Epithelial cell of esophagus (primary cell): ENCODE measurements at regions not wholly inside any gene's neighbourhood (a gene's known extent, or its start where the extent isn't known, plus 50 kb on each side); places are given as distances from the start of the nearest gene placed in this dataset.

Experiments
- DNase-seq: peaks from one replicate; pipeline ENCODE4 v3.0.0; 2010; ENCODE audit warnings: low read depth
- H3K4me3 ChIP-seq: 2 replicates; pipeline ENCODE4 v1.5.1; 2011; ENCODE audit warnings: mild to moderate bottlenecking, low read length, control low read depth
- TF ChIP-seq, protein P1 (sequence below): IDR thresholded peaks from 2 replicates; pipeline ENCODE4 v1.5.1; 2011; ENCODE audit warnings: low read depth, mild to moderate bottlenecking, low read length, control low read depth, inconsistent platforms; ENCODE audit not compliant: insufficient read depth; ENCODE audit errors: missing control alignments

DNA sequence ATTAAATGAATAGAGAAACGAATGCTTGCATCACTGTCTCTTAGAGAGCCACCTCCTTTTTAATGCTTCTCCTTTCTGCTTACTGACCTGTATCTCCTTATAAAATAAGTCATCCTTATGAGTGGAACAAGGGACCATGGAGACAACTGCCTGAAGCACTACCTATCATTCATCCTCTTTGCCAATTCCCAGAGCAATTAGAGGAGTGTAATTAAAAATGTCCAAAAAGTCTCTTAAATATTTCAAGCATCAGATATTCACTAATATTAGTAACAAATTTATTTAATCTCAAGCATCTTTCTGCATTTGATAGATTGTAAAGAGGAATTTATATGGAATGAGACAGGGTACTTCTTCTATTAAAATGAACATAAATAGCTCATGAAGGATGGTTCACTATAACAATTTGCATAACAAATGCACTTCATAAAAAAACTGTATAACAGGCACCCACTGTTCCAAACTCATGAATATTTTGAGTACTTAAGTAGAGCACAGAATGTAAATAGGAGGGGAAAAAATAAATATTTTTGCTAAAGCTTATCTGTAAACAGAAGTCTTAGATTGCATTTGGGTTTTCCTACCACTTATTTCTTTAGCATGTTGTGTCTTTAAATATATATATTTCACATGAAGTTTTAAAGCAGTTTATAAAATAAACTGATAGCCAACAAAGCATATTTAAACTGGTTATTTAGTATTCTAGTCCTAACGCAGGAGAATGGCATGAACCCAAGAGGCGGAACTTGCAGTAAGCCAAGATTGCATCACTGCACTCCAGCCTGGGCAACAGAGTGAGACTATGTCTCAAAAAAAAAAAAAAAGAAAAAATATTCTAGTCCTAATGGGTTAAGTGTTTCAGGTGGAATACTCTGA is 269.3 kb downstream of the TBL1XR1 start:
- no peak for DNase-seq

DNA sequence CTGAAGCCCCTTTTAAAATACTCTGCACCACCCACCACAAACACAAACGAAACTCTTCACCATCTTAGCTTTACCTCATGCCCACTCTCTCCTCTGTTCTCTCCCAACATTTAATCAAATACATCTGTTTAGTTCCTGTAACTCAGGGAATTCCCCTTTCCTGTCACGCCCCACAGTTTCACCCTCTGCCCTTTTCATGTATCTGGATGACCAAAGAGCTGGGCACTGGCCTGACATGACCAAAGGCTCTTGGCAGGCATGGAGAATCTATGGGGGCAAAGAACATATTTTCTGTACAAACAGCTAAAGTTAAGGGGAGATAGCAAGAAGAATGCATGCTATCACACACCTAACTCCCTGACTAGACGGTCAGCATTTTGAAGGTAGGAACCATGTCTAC is 270.0 kb downstream of the TBL1XR1 start:
- no peak for DNase-seq
- TF ChIP-seq, protein P1, sequence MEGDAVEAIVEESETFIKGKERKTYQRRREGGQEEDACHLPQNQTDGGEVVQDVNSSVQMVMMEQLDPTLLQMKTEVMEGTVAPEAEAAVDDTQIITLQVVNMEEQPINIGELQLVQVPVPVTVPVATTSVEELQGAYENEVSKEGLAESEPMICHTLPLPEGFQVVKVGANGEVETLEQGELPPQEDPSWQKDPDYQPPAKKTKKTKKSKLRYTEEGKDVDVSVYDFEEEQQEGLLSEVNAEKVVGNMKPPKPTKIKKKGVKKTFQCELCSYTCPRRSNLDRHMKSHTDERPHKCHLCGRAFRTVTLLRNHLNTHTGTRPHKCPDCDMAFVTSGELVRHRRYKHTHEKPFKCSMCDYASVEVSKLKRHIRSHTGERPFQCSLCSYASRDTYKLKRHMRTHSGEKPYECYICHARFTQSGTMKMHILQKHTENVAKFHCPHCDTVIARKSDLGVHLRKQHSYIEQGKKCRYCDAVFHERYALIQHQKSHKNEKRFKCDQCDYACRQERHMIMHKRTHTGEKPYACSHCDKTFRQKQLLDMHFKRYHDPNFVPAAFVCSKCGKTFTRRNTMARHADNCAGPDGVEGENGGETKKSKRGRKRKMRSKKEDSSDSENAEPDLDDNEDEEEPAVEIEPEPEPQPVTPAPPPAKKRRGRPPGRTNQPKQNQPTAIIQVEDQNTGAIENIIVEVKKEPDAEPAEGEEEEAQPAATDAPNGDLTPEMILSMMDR = no peak
- H3K4me3 ChIP-seq = no peak overlapping the region

More for the DNA sequence above, 269.3 kb downstream of the TBL1XR1 start:
- TF ChIP-seq, protein P1 = no peak
- no peak overlapping the region for H3K4me3 ChIP-seq

DNA sequence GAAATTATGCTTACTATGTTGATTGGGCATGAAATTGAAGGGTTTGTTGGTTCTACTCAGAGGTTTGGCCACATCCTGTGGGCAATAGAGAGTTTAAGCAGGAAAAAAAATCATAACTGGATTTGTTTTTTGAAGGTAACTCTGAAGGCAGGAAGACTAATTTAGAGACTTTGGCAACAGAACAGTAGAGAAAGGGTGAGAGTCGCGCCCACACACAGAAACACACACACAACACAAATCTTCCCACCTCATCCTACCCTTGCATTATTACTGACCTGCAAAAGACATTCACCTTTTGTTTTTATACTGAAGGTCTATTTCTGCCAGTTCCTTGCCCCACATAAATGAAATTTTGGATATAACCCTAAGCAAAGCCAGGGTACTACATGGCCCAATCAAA is 270.6 kb downstream of the TBL1XR1 start:
- no peak for DNase-seq
- no peak overlapping the region for H3K4me3 ChIP-seq
- TF ChIP-seq, protein P1 = no peak

GRCh38 chr3:176926034-176926433 is 271.2 kb downstream of the TBL1XR1 start:
- DNase-seq = no peak
- H3K4me3 ChIP-seq = no peak overlapping the region
- TF ChIP-seq, protein P1 = no peak

DNA sequence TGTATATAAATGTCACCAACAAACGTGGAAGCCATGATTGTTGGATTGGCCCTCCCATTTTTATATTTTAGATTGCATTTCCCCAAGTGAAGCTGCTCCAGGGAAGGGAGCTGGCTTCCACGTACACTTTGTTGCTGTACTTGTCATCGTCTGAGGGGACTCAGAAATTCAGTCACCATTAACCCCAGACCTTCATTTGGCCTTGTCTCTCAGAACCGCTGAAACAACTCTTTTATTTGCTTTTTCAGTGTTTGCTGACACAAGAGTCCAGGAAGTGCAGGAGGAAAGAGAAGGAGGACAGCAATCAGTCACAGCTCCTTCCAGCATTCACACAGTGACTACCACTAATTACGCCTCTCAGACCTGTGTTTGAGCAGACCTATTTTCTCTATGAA is 276.5 kb downstream of the TBL1XR1 start:
- DNase-seq = no peak
- H3K4me3 ChIP-seq = no peak overlapping the region
- TF ChIP-seq, protein P1 = no peak

GRCh38 chr3:176919836-176920765 is 277.2 kb downstream of the TBL1XR1 start:
- TF ChIP-seq, protein P1 = no peak
- H3K4me3 ChIP-seq = no peak overlapping the region
- DNase-seq = peak; percentile 93
